Limb (tissue), 2 donors: ENCODE measurements at regions not wholly inside any gene's neighbourhood (a gene's known extent, or its start where the extent isn't known, plus 50 kb on each side); places are given as distances from the start of the nearest gene placed in this dataset.

ENCODE experiments used
- DNase-seq, 2 donors: peaks; one replicate each; pipeline ENCODE4 v3.0.0-alpha.2; 2016; ENCODE audit errors: extremely low spot score in 2 of 2

DNA sequence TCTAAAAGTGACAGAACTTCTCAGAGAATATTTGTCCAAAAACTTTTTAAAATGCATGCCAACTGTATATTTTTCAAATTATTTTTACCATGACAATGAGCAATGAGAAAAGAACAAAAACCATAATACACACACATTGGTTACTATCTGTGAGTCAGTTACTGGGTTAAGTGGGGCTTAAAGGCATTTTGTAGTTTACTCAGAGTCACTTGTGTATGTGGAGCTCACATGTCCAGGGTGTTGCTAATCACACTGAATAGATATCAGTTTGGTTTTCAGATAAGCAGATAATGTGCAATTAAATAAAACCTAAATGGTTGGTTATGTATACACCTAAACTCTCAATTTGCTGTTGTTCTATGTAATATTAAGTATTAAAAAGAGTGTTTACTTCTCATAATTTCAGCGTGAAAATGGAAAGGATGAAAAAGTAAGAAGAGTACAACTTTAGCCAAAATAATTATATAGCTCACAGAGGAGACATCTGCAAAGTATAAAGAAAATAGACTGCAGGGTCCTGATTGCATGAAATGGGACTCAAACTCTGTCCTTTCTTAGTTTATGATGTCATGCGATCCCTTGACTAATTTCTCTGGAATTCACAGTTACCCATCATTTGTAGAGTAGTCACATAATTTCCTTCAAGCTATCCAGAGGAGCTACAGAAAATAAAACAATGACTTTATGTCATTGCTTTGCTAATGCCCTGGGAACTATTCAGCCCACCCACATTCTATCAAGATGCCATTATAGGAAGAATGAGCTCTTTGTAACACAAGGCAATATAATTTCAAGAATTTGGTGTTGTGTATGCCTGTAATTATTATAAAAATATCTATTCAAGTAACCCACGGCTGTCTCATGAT lies 388.0 kb upstream of the ZNF608 start:
- DNase-seq = peak in 1 of 2 donors; percentile 61

DNA sequence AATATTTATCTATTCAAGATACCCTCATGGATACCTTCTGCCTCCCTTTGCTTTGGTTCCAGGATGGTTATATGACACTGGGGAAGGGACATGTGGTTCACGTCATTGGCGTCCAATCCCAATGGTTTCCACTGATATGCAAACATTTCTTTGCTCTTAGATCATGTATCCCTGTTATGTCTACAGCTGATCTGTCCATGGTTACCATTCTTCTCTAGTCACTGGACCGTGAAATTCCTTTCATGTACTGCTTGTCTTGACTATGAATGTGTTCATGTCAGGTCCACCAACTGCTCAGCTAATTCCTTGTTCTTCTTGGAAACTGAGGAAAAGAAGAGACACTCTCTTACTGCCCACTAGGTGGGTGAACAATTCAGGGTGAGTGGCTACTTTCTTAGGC lies 391.1 kb upstream of the ZNF608 start:
- no peak for DNase-seq

DNA sequence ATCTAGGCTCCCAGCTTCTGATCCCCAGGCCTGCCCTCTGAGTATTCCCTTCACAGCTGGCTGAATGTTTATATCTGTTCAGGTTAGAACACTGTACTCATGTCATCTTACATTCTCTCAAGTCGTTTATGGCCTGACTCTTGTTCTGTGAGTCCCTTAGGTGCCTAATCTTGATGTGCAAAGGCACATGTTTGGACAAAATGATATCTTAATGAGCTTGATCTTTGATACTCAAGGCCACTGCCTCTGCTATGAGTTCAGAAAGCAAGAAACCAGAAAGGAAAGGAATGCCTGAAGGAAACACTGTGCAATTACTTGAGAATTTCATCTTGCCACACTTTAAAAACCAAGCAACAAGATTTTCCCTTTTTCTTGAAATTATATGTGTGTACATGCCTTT lies 391.8 kb upstream of the ZNF608 start:
- no peak for DNase-seq

DNA sequence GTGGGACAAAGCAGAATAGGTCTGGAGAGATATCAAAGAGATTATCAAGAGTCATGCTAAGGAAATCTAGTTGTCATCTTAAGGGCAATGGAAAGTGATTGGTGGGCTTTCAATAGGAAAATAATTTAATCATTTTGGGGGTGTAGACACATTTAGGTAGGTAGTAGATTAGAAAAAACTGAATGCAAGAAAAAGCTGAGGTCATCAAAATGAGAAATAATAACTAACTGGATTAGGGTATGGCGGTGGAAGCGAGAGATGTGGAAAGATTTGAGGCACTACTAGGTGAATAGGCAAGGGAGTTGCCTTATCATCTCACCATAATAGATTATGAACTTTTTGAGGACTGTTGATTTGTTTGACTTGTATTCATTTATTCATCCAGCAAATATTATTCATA lies 393.2 kb upstream of the ZNF608 start:
- no peak for DNase-seq

DNA sequence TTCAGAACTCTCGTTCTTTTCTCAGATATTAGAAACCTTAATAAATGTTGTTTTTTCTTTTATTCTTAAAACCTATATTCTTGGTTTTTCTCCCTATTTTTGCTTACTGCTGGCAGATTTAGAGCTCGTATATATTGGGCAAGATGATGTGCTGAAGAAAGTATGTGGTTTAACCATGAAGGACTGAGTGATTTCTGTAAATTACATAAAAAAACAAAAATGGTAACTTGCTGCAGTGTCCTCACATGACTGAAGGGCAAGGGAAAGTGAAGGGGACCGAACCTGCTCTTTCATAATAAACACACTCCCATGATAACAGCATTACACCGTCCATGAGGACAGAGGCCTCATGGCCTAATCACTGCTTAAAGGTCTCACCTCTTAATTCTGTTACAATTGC lies 393.8 kb upstream of the ZNF608 start:
- no peak for DNase-seq

DNA sequence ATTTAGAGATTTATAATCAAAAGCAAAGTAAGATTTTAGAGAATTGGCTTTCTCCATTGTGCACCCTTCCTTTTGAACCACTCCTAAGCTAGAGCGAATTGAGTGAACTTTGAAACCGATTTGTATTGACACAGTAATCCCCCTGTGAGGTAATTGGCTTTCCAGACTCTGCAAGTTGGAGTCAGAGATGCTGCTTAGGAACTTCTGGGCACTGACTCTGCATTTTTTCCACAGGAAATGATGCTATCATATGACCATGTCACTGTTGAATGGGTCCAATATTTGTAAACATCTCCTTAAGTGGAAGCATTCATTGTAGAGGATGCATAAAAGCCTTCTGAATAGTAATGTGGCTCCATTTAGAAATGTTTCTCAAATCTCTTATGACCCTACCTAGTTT lies 394.4 kb upstream of the ZNF608 start:
- DNase-seq = peak in 1 of 2 donors; percentile 69

DNA sequence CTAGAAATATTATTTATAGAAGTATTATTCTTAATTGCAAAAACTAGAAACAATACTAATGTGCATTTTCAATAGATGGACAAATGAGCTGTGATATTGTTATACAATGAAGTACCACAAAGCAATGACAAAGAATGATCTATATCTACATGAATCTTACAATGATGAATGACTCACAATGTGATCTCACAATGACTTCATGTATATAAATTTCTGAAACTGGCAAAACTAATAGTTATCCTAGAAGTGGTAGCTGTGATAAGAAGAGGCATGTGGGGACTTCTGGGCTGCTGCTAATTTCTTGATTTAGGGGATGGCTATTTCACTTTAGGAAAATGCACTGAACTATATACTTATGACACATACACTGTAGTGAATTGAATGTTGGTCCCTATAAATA lies 396.0 kb upstream of the ZNF608 start:
- DNase-seq = no peak

DNA sequence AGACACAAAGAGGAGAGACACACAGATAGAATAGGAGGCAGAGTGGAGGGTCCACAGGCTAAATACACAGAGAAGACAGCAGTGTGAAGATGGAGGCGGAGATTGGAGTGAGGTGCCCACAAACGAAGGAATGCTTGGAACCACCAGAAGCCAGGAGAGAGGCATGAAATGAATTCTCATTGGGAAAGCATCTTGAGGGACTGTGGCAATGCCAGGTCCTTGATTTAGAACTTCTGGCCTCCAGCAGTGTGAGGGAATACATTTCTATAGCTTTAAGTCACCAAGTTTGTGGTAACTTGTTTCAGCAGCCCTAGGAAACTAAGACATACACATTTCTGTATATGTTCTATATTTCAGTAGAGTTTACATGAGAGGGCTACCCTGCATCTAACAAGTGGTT lies 396.6 kb upstream of the ZNF608 start:
- no peak for DNase-seq

DNA sequence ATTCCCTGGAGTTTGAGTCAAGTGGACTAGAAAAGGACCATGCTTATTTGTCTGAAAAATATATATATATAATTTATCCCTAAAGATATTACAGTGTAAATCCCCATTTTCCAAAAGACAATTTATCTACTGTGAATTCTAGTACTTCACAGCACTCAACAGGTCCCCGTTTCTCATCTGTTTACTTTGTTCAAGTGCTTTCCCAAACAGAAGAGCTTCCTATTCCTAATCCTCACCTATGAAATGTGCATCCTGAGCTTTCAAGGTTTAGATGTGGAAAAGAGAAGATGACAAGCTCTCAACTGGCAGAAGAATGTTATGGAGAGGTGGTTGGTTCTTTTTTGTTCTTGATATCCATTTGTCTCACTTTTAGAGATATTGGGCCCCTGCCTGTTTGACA lies 401.6 kb upstream of the ZNF608 start:
- no peak for DNase-seq

DNA sequence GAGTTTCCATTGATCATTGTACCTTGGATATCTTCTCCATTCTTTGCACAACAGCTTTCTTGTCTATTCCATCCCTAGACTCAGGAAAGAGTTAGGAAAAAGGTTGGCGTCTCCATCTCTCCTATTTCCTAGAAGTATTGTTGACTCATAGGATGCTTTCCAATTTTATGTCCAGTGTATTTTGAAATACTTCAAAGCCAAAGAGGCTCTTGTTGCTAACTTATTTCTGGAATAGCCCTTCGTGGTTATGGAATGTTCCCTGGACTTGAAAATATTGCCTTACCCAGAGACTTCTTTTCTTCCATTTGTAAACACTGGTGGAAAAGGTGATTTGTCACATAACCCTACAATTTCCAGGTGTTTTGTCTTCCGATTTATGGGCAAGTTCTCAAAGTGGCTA lies 402.3 kb upstream of the ZNF608 start:
- DNase-seq = no peak

DNA sequence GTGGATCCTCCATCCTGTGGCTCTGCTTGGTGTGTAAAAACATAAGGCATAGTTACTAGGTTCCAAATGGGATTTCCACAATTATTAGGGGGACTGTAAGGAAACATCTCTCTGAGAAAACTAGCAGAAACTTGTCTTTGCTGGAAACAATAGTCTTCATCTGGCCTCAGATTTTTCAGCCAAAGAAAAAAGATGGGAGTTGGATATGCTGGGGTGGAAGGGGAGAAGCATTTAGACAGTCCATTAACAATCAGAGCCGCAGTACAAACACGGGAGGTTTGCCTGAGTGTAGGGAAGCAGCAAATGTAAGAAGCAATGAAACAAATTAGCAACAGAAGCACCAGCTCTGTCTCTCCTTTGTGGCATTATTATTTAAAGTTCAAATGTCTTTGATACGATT lies 402.7 kb upstream of the ZNF608 start:
- DNase-seq = no peak

DNA sequence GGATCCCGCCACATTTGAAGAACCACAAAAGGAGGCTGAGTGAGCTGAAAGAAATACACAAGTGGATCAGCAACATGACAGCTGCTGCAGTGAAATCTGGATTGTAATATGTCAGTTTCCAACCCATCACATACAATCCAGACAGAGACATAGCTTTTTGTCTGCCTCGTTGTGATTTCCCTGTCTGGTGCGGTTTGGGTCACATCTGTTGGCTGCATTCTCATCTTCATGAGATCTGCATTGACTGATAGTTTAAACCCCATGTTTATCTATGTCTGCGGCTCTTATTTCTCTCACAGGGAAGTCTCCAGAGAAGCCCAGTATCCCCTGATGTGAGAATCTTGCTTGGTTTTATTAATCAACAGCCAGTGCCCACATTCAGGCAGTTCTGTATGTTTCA lies 403.1 kb upstream of the ZNF608 start:
- DNase-seq = no peak

DNA sequence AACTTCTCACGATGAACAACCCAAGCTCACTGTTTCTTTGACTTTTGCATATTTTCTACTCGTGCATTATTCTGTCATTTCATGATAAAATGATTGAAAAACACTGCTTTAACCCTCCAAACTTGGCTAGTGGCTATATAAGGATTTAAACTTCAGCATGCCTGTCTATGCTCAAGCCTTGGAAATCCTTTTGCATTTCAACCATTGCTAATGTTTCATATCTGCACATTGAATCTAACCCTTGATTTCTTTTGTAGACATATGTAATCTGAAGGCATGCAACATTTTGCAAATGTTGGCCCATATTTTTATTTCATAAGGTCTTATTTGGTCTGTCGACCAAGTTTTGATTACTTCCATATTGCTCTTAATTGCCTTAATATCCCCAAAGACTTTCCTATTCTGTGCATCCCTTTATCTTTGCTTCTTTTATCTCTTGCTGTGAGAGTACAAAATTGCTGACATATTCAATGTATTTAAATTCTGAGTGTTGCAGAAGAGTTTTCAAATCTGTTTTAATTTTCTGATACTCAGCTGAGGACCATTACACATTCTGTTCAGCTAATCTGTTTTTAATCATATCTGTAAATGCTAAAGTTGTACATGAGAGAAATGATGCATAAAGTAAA lies 403.7 kb upstream of the ZNF608 start:
- peak in 1 of 2 donors; percentile 44 for DNase-seq

DNA sequence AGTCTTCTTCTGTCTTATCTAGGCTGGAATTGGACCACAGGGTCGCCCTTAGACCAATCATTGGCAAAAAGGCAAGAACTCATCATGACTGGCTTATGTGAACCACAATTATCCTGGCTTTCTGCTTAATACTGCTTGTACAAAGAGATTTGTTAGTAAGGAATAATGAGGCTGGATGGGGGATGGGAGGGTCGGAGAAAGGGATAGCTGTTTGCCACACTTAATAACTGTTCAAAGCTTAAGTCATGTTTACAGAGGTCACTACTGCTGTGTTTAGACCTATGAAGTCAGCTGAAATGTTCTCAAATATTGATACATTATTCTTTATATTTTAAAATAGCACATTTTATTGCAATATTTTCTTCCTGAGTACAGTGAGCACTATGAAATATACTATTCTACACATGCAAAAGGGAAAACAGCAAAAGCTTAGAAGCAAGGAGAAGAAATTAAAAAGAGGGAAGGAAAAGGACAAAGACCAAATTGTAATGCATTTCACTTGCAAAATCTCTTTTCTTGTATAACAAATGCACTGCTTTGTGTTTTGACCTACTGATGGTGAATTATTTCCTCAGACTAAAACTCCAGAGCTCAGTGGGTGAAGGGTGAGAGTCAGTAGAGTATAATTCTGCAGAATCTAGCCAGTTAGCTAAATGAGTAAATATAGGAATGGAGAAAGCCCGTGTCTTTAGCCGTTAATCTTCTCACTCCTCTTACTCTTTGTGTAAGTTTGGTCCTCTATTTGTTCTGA lies 404.9 kb upstream of the ZNF608 start:
- DNase-seq = no peak

DNA sequence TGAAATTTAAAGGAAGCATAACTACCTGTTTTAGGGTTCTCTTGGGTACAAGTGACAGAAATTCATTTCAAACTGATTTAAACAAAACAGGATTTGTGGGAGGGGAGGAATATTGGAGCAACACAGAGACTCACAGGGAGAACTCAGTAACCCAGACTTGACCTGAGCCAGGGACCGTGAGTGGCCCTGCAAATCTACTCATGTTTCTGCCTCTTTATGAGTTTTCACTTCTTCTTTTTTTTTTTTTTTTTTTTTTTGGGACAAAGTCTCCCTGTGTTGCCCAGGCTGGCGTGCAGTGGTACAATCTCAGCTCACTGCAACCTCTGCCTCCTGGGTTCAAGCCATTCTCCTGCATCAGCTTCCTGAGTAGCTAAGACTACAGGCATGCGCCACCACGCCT lies 405.6 kb upstream of the ZNF608 start:
- DNase-seq = no peak

DNA sequence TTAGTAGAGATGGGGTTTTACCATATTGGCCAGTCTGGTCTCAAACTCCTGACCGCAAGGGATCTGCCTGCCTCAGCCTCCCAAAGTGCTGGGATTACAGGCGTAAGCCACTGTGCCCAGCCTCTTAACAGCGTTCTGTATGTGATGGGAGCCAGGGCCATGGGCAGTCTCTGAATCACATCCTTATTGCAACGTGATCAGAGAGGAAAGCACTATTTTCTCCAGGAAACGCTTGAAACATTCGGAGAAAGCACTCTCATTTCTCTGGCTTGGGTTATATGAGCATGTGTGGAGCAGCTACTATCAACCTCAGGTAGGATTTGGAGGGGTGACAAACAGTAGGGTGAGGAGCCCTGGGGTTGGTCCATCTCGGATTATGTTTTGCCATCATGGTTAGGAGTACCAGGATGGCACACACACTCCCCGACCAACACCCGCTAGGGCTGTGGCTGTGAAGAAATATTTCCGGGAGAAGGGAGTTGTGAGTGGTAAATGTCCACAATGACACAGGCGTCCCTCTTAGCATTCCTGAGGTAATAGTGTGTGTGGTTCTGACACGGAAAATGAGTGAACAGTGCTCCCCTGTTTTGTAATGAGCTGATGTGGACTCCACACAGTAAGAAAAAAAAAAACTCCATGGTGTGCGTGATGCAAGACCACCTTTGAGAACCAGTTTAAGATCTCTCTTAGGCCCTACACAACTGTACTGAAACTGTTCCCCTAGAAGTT lies 406.2 kb upstream of the ZNF608 start:
- DNase-seq = no peak

DNA sequence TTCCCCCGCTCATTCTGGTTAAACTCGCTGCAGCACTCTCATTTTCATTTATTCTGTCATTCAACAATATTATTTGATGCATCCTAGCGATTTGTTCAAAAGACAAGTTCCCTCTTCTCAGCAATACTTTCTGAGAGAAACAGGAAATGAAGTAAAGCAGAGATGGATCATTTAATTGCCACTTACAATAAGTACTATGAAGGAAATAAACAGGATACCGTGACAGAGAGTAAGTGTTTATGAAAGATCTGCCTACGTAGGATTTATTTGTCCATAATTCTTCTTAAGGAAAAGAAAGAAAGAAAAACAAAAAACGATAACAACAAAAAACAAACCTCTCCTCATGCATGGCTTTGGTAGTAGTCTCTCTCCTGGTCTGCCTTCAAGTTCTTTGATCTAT lies 406.8 kb upstream of the ZNF608 start:
- DNase-seq = no peak

DNA sequence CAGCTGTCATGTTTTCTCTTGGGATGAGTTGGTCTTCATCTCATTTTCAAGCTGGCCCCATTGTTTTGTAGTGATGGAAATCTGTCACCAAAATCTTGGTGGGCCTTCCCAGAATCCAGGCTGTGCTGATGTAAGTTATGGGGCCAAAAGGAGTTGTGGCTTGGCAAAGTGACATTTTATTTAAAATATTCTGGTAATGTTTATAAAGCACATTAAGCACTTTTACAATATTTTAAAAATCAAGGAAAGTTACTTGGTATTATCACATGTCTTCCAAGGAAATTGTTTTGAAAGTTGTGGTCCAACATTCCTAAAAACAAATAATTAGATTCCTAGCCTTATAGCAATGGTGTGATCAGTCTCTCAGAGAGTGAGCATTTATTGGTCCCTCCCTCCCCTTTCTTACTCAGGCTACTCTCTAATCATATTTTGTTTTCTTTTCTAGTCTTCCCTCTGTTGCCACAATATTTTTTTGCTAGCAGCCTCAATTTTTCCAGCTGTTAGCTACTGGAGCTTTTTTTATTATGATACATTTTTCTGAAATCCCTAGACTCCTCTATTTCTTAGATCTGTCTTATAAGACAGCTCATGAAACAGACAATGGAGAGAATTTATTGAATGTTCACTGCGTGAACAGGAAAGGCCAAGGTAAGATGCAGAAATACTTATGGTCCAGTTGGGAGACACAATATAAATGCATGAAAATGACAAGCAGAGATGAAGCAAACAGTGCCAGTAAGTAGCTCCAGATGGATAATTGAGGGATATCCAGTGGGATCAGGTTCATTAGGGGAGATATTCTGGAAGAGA lies 408.1 kb upstream of the ZNF608 start:
- DNase-seq = no peak

DNA sequence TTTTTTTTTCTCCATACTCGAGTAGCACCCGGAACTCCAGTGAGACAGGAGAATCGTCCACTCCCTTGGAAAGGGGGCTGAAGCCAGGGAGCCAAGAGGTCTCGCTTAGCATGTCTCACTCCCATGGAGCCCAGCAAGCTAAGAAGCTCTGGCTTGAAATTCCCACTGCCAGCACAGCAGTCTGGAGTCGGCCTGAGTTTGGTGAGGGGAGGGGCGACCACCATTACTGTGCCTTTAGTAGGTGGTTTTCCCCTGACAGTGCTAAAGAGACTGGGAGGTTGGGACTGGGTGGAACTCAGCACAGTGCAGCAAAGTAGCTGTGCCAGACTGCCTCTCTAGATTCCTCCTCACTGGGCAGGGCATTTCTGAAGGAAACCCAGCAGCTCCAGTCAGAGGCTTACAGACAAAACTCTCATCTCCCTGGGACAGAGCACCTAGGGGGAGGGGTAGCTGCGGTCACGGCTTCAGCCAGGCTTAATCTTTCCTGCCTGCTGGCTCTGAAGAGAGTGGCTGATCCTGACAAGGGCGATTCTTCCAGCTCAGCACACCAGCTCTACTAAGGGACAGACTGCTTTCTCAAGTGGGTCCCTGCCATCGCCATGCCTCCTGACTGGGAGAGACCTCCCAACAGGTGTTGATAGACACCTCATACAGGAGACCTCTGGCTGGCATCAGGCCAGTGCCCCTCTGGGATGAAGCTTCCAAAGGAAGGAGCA lies 414.5 kb upstream of the ZNF608 start:
- no peak for DNase-seq

DNA sequence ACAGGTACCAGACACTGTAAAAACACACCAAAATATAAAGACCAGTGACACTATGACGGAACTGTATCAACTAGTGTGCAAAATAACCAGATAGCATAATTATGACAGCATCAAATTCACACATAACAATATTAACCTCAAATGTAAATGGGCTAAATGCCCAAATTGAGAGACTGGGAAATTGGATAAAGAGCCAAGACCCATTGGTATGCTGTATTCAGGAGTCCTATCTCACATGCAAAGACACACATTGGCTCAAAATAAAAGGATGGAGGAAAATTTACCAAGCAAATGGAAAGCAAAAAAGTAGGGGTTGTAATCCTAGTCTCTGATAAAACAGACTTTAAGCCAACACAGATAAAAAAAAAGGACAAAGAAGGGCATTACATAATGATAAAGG lies 416.3 kb upstream of the ZNF608 start:
- DNase-seq = no peak
